GM20000 (cell line): ENCODE measurements at regions not wholly inside any gene's neighbourhood (a gene's known extent, or its start where the extent isn't known, plus 50 kb on each side); places are given as distances from the start of the nearest gene placed in this dataset.

ENCODE experiments used
- DNase-seq: peaks from one replicate; pipeline ENCODE4 v3.0.0; 2012; ENCODE audit warnings: low spot score
- TF ChIP-seq, protein P1 (sequence below): IDR thresholded peaks from 2 replicates; pipeline ENCODE4 v1.5.1; 2012; ENCODE audit warnings: mild to moderate bottlenecking, control low read depth; ENCODE audit errors: extremely low read depth, missing control alignments

DNA sequence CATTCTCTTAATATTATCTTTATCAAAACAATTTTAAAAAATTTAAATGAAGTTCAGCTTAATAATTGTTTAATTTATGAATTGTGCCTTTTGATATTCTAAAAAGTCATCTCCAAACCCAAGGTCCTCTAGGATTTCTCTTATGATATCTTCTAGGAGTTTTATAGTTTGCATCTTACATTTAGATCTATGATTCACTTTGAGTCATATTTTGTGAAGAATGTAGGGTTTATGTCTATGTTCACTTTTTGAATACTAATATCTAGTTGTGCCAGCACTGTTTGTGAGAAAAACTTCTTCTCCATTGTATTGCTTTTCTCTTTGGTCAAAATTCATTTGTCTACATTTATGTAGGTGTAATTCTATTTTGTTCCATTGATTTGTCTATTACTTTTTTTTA lies 1068.4 kb upstream of the SPRY2 start:
- DNase-seq: no peak
- TF ChIP-seq, protein P1, sequence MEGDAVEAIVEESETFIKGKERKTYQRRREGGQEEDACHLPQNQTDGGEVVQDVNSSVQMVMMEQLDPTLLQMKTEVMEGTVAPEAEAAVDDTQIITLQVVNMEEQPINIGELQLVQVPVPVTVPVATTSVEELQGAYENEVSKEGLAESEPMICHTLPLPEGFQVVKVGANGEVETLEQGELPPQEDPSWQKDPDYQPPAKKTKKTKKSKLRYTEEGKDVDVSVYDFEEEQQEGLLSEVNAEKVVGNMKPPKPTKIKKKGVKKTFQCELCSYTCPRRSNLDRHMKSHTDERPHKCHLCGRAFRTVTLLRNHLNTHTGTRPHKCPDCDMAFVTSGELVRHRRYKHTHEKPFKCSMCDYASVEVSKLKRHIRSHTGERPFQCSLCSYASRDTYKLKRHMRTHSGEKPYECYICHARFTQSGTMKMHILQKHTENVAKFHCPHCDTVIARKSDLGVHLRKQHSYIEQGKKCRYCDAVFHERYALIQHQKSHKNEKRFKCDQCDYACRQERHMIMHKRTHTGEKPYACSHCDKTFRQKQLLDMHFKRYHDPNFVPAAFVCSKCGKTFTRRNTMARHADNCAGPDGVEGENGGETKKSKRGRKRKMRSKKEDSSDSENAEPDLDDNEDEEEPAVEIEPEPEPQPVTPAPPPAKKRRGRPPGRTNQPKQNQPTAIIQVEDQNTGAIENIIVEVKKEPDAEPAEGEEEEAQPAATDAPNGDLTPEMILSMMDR: no peak

DNA sequence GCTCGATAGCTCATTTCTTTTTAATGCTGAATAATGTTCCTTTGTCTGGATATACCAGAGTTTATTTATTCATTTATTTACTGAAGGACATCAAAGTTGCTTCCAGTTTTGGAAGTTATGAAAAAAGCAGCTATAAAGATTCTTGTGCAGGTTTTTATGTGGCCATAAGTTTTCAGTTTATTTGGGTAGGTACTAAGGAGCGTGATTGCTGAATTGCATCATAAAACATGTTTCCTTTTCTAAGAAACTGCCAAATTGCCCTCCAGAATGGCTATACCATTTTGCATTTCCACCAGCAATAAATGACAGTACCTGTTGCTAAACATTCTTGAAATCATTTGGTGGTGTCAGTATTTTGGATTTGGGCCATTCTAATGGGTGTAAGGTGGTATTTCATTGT lies 1067.7 kb upstream of the SPRY2 start:
- TF ChIP-seq, protein P1: no peak
- DNase-seq: no peak

DNA sequence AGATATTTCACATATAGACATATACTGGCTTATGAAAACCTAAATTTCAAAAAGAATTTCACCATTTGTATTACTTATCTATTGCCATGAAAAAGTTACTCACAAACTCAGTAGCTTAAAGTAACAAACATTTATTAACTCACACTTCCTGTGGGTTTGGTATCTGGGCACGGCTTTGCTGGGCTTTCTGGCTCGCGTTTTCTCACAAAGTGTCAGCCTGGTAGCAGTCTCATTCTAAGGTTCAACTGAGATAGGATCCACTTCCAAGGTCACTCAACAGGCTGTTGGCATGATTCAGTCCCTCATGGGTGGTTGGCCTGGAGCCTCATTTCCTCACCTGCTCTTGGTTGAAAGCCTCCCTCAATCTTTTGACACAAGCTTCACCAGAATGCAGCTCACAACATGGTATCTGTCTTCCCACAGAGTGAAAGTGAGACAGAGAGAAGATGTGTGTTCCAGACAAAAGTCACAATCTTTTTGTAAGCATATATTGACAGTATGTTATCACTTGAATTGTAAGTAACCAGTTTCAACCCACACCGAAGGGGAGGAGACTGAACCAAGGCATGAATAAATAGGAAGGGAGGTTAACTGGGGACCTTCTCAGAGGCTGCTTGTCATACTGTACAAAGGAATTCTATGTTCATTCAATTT lies 1065.8 kb upstream of the SPRY2 start:
- TF ChIP-seq, protein P1: no peak
- DNase-seq: no peak

DNA sequence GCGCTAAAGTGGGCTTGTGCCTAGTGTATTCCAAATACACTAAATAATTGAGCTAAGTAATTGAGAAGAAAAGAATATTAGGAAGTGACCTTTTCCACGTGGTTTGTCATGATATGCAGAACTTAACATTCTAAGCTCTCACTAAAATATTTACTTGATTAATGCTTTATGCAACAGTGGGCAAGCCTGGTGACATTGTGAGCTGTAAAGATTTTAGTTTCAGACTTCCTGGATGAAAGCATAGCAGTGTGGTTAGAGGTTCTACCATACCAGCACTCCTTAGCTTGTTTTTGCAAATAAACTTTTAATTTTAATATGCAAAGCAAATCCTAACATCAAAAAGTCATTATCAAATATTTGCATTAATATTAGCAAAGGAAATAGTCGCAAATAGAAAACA lies 1065.1 kb upstream of the SPRY2 start:
- no peak for DNase-seq

DNA sequence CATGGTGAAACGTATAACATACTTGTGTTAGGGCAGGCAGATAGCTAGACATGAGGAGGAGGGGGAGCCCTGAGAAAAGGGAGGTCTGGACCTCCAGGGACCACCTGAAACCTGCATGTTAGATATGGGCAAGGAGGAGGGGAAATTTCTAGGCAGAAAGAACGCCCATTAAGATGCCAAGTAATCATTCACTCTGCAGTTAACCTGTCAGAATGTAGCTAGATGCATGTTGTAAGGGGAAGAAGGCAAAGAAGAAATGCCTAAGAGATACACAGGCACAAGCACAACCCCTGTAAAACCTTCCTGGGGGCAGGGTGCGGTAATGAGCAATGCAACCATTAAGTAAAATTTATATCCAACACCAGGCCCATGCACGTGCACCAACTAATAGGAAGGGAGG lies 1055.3 kb upstream of the SPRY2 start:
- no peak for DNase-seq
- TF ChIP-seq, protein P1: no peak

More for the DNA sequence above, 1065.1 kb upstream of the SPRY2 start:
- TF ChIP-seq, protein P1: no peak

DNA sequence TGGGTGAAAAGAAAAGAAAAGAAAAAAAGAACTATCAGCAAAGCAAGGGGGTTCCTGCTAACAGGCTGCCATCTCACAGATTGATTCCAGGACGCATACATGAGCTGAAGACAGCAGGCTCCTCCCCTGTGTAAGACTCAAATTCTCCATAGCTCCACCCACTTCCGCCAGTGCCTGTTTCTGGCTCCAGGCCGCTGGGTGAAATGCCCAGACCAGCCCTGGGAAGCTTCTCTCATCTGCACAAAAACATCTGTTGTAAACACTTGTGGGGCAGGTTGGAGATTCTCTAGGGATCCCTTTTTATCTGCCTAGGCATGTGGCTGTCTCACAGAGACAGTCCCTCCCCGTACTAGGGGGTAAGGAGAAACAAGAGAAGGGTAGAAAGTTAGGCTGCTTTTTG lies 1054.4 kb upstream of the SPRY2 start:
- TF ChIP-seq, protein P1: no peak
- DNase-seq: no peak

DNA sequence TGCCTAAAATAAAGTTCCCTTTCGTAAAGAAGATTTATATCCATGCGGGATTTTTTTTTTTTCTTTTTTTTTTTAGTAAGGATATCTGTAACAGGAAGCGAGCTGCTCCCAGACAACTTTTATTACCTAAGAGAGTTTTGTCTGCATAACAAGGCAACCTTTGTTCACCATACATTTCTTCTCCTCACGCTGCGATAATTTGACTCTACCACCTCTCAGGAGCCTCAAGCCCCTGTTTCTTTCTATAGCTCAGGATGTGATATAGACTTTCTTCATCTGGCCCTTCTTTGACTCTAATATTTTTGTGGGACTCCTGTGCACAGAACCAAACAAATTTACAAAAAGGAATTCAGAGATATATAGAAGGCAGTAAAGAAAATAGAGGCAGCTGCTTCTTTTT lies 1053.7 kb upstream of the SPRY2 start:
- TF ChIP-seq, protein P1: no peak
- no peak for DNase-seq
